ENCODE measurements at regions not wholly inside any gene's neighbourhood (a gene's known extent, or its start where the extent isn't known, plus 50 kb on each side); places are given as distances from the start of the nearest gene placed in this dataset.

GRCh38 chr15:39296955-39297354 lies 283.9 kb upstream of the THBS1 start (continued):
- no peak for TF ChIP-seq ZNF232 (CRISPR knock-in tag; IDR thresholded peaks at IDR 0.05)
- TF ChIP-seq, protein P1, sequence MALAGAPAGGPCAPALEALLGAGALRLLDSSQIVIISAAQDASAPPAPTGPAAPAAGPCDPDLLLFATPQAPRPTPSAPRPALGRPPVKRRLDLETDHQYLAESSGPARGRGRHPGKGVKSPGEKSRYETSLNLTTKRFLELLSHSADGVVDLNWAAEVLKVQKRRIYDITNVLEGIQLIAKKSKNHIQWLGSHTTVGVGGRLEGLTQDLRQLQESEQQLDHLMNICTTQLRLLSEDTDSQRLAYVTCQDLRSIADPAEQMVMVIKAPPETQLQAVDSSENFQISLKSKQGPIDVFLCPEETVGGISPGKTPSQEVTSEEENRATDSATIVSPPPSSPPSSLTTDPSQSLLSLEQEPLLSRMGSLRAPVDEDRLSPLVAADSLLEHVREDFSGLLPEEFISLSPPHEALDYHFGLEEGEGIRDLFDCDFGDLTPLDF (CRISPR knock-in tag; IDR thresholded peaks at IDR 0.05), result no peak
- TF ChIP-seq NR1H2 (CRISPR knock-in tag; IDR thresholded peaks at IDR 0.05), result no peak

DNA sequence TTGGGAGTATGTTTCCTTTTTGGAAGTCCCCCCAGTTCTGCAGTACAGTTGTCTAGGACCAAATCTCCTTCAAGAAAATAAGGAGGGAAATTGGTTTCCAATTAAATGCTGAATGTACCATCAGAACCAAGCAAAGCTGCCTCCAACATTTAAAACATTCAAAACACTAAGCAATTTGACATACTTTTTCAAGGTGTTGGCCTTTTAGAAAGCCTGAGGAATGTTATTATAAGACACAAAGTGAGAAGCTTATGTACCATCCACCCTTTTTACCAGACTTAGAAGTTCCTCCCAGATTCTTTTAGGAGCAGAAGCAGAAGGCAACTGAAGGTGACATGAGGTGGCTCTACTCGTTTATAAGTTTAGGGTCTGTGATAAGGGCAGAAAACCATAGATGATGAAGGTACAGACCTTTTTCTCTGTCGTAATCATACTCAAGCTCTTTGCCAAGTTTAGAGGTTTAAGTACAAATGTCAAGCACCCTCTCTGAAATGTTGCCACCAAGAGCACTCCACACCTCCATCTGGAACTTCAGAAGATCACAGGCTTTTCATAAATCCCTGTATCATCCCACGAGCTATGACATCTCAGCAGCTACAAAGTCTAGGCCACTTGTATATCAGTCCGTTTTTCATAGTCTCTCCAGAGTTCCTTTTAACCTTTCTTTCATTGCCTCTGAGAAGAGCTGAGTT lies 282.5 kb upstream of the THBS1 start:
- CTCF ChIA-PET, result no interaction called here
- H3K27me3 Mint-ChIP-seq (ENCODE audit: low read depth), result no peaks in the 10 kb centered on the region
- DNase-seq (ENCODE audit: low spot score) (no peak), ATAC-seq (no peak)
- H3K4me1 Mint-ChIP-seq, result no peaks in the 10 kb centered on the region
- no peaks in the 10 kb centered on the region for H3K36me3 Mint-ChIP-seq
- no peak overlapping the region for H3K27ac Mint-ChIP-seq
- POLR2A ChIA-PET, result no interaction called here
- TF ChIP-seq ZNF232 (CRISPR knock-in tag; IDR thresholded peaks at IDR 0.05) (no peak), NR2C2 (CRISPR knock-in tag; IDR thresholded peaks at IDR 0.05) (no peak), GTF2I (CRISPR knock-in tag; conservative IDR thresholded peaks at IDR 0.05) (no peak), ZNF281 (CRISPR knock-in tag; IDR thresholded peaks at IDR 0.05) (no peak), OVOL2 (CRISPR knock-in tag; IDR thresholded peaks at IDR 0.05; ENCODE audit: borderline replicate concordance) (no peak), NFYB (CRISPR knock-in tag; conservative IDR thresholded peaks at IDR 0.05; ENCODE audit: low read depth) (no peak)
- TF ChIP-seq, protein P2, sequence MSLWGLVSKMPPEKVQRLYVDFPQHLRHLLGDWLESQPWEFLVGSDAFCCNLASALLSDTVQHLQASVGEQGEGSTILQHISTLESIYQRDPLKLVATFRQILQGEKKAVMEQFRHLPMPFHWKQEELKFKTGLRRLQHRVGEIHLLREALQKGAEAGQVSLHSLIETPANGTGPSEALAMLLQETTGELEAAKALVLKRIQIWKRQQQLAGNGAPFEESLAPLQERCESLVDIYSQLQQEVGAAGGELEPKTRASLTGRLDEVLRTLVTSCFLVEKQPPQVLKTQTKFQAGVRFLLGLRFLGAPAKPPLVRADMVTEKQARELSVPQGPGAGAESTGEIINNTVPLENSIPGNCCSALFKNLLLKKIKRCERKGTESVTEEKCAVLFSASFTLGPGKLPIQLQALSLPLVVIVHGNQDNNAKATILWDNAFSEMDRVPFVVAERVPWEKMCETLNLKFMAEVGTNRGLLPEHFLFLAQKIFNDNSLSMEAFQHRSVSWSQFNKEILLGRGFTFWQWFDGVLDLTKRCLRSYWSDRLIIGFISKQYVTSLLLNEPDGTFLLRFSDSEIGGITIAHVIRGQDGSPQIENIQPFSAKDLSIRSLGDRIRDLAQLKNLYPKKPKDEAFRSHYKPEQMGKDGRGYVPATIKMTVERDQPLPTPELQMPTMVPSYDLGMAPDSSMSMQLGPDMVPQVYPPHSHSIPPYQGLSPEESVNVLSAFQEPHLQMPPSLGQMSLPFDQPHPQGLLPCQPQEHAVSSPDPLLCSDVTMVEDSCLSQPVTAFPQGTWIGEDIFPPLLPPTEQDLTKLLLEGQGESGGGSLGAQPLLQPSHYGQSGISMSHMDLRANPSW (CRISPR knock-in tag; conservative IDR thresholded peaks at IDR 0.05; ENCODE audit: low read depth), result no peak
- TF ChIP-seq, protein P3, sequence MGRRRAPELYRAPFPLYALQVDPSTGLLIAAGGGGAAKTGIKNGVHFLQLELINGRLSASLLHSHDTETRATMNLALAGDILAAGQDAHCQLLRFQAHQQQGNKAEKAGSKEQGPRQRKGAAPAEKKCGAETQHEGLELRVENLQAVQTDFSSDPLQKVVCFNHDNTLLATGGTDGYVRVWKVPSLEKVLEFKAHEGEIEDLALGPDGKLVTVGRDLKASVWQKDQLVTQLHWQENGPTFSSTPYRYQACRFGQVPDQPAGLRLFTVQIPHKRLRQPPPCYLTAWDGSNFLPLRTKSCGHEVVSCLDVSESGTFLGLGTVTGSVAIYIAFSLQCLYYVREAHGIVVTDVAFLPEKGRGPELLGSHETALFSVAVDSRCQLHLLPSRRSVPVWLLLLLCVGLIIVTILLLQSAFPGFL (CRISPR knock-in tag; IDR thresholded peaks at IDR 0.05; ENCODE audit: borderline replicate concordance), result no peak
- TF ChIP-seq, protein P4, sequence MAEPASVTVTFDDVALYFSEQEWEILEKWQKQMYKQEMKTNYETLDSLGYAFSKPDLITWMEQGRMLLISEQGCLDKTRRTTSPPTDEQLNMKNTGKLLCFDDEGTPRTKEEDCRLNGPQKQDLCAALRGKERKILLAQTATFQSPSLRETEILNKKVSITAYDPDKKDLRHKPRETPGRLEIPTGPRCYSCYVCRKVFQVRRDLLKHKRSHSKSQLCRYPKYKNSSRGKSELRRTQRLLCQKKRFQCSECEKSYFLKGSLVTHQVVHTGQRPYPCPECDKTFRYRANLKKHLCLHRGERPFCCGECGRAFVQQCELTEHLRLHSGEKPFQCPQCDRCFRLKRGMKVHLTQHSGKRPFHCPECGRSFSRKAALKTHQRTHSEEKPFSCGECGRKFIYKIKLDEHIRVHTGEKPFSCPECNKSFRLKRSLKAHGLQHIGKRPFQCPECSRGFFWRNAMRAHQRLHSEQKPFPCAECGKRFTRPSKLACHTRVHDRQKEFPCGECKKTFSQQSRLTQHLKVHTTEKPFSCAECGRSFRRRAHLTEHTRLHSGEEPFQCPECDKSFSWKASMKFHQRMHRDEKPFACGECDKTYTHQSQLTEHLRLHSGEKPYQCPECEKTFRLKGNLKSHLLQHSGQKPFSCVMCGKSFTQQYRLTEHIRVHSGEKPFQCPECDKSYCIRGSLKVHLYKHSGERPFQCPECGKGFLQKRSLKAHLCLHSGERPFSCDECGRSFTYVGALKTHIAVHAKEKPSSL (CRISPR knock-in tag; conservative IDR thresholded peaks at IDR 0.05), result no peak
- H3K9me3 Mint-ChIP-seq, result no peaks in the 10 kb centered on the region; the same call in 1 of the 2 replicates
- no peak overlapping the region for H3K4me3 Mint-ChIP-seq
